Endothelial cell of umbilical vein (primary cell): ENCODE measurements at regions not wholly inside any gene's neighbourhood (a gene's known extent, or its start where the extent isn't known, plus 50 kb on each side); places are given as distances from the start of the nearest gene placed in this dataset.

Source experiments
- JUN ChIP-seq: IDR thresholded peaks from 2 replicates; pipeline ENCODE4 v1.6.1; 2011; ENCODE audit warnings: borderline replicate concordance, low read depth; ENCODE audit not compliant: insufficient read length, insufficient read depth
- POLR2A ChIP-seq: IDR thresholded peaks from 2 replicates; pipeline ENCODE4 v1.6.1; 2012; ENCODE audit warnings: low read depth, mild to moderate bottlenecking, control low read depth, low read length

DNA sequence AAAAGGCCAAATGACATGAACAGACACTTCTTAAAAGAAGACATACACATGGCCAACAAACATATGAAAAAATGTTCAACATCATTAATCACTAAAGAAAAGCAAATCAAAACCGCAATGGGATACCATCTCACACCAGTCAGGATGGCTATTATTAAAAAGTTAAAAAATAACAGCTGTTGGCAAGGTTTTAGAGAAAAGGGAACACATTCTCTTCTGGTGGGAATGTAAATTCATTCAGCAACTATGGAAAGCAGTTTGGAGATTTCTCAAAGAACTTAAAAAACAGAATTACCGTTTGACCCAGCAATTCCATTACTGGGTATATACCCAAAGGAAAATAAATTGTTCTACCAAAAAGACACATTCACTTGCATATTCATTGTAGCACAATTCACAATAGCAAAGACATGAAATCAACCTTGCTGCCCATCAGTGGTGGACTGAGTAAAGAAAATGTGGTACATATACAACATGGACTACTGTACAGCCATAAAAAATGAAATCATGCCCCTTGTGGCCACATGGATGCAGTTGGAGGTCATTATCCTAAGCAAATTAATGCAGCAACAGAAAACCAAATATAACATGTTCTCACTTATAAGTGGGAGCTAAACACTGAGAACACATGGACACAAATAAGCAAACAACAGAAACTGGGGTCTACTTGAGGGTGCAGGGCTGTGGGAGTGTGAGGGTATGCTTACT lies 190.7 kb upstream of the MCTP2 start:
- TF ChIP-seq POLR2A (no peak), JUN (no peak)
